Ureter (tissue), 1 donor: ENCODE measurements at regions not wholly inside any gene's neighbourhood (a gene's known extent, or its start where the extent isn't known, plus 50 kb on each side); places are given as distances from the start of the nearest gene placed in this dataset.
"Not testable (repeated sequence)": the region's sequence is repeated elsewhere in the genome, so short reads cannot be mapped to it uniquely, and the experiment has no call there.

Experiments used
- DNase-seq: peaks from one replicate; pipeline ENCODE4 v3.0.0-alpha.2; 2020; ENCODE audit warnings: low spot score
- donor health status: DM: yes; HTN: yes; CAD: no.

DNA sequence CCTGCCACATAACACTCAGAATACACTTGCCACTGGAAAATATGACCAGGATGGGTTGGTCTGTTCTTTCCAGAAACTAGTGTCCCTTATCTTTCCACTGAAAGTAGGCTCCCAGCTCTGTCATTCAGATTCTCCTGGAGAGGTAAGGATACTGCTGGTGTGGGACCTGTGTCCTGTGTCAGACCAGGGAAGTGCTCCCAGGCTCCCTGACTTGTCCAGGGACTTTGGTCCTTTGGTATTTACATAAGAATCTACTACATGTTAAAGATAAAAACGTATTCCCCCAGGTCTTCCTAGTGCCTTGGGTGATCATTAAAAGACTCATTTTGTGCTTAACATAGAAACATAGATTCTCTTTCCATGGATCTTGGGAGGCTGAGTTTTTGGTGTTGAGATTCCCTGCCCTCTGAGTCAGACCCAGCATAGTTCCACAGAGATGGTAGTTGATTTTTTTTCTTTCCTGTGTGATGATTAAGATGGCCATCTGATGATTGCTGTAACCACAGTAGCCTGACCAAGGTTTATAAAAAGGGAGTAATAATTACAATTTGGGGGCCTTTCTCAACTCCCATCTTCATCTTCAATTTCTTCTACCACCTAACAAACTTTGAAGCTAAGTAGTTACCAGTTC lies 159.8 kb upstream of the JADE1 start:
- DNase-seq, result no peak

DNA sequence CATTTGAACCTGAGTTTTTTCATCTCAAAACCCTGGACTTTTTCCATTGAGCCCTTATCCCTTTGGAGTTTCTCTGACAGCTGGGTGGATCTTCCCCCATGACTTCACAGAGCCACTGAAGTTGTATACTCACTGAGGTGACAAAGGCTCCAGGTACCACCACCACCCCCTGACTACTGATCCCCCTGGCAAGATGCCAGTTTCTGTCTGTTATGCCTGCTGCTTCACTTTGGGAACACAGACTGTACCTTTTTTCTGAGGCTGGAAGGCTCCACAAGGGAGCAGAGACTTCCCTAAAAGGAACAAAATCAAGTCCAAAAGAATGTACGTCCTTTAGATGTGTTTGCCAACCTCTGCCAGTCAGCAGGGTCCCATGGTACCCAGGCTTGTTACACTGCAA lies 160.3 kb upstream of the JADE1 start:
- DNase-seq, result no peak

DNA sequence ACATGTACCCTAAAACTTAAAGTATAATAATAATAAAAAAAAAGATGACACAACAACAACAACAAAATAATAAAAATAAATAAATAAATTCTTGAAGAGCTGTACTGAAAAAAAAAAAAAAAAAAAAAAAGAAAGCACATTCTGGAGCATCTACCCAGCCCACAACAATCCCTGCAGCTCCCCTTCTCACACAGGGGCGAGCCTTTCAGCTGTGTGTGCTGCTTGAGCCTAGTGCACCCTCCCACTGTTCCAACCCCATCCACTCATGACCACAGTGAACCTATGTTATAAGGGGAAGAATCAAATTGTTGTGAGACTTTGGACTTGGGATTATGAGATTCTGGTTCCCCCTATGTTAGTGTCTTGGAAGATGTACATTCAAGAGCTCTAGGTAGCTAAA lies 161.5 kb upstream of the JADE1 start:
- DNase-seq, result no peak

DNA sequence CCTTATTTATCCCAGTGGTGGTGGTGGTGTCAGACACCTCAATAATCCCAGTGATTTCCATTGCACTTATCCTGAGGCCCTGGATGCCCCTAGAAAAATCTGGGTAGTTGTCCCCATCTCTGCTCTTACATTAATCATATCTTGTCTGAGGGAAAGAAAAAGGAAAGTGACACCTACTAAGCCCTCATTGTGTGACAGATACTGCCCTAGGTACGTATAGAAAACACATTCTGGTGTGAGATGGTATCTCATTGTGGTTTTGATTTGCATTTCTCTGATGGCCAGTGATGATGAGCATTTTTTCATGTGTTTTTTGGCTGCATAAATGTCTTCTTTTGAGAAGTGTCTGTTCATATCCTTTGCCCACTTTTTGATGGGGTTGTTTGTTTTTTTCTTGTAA lies 162.6 kb upstream of the JADE1 start:
- DNase-seq, result not testable (repeated sequence)

DNA sequence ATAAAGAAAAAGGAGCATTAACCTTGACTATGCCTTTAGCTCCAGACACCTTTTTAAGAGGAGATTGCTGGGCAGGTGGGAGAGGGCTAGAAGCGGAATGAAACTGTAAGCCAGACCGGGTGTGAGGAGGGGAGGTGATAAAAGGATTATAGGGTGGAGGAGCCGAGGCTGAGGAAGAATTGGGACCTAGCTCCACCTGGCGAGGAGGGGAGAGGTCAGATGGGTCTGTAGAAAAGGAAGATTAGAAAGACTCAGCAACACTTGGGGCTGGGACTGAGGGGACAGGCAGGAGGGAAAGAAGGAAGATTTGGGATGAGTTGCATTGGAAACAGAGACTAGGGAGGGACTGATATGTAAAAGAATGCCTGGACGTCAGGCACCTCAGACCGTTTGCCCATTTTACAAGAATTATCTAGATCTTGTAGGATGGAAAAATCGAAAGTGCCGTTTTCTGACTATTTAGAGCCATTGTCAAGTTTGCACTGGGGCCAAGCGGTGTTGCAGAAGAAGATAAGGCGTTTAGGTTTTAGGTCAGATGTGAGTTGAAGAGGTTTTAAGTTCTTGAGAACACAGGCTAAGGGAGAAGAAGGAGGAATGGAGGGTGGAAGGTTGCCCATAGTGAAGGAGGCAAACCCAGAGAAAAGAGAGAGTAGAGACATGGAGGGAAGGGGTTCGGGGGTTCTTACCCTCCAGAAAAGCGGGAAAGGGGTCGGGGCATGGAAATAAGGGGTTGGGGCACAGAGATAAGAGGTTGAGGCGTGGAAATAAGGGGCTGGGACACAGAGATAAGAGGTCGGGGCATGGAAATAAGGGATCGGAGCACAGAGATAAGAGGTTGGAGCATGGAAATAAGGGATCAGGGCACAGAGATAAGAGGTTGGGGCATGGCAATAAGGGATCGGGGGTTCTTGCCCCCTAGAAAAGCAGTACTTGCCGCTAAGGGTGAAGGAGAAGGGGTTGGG lies 164.5 kb upstream of the JADE1 start:
- DNase-seq, result not testable (repeated sequence)

DNA sequence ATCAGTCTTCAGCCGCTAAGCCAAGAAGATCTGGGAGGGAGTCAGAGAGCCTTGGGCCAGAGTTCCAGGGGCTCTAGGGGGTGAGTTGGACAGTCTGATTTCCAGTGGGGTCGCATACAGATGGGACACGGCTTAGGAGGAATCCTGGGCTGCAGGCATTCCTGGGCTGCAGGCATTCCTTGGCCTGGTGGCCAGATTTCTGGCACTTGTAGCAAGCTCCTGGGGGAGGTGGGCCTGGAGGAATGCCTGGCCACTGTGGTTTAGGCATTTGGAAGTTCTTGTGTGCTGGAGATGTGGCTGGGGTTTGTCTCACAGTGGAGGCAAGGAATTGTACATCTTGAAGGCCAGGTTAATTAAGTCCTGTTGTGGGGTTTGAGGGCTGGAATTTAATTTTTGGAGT lies 165.4 kb upstream of the JADE1 start:
- not testable (repeated sequence) for DNase-seq

DNA sequence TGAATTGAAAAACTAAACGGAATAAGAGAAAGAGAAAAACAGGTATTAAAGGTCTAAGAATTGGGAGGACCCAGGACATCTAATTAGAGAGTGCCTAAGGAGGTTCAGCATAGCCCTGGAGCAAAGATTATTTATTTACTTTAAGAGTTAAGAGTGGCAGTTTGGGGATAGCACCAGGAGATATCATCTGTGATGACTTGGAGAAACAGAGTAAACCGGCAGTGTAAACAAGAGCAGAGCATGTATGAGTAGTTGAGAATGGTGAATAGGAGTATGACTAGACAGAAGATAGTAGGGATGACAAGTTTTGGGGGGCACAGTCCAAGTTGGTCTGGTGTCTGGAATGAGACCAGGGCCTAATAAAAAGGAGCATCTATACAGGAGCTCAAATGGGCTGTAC lies 167.9 kb upstream of the JADE1 start:
- not testable (repeated sequence) for DNase-seq

DNA sequence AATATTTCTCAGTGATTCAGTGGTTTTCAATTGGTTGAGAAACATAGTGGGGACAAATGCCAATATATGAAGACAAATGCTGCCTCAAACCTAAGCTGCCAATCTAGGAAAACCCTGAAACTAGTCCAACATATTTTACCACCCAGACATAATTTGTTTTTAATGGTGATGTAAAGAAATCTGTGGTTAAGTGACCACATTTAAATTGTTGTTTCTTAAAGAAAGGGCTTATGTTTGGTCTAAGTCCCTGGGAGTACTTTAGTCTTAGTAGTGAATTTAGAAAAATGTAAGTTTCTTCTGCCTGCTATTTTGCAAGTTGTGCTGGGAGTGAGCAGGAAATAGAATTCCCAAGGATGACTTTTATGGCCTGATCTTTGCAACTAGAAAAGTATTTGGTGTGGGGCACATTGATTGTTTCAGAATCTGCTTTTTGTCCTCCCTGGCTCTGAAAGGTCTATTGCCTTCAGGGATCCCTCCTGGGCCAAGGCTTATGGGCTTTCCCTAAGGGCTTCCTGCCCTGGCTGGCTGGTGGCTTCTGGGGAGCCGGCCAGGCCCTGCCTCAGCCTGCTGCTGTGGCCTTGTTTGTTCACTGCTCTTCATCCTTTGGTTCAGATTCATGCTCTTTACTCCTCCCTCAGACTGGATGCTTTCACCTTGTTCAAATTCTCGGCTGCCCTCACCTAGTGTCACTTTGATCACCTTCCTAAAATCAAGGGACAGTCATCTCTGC lies 169.8 kb upstream of the JADE1 start:
- no peak for DNase-seq

DNA sequence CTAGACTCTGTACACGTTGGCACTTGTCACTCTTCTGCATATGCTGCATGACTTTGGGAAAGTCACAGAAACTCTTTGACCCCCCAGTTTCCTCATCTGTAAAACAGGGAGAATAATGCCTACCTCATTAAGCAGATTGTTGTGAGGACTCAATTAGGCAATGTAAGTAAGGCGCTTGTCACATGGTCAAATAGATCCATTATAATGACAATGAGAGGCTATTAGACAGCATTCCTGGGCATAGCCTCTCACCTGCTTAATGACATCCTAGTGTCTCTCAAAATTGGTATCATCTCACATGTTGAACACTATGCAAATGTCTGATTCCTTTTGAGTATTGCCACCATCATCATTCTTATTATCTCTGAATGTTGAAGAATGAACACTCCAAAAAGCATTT lies 172.6 kb upstream of the JADE1 start:
- no peak for DNase-seq

DNA sequence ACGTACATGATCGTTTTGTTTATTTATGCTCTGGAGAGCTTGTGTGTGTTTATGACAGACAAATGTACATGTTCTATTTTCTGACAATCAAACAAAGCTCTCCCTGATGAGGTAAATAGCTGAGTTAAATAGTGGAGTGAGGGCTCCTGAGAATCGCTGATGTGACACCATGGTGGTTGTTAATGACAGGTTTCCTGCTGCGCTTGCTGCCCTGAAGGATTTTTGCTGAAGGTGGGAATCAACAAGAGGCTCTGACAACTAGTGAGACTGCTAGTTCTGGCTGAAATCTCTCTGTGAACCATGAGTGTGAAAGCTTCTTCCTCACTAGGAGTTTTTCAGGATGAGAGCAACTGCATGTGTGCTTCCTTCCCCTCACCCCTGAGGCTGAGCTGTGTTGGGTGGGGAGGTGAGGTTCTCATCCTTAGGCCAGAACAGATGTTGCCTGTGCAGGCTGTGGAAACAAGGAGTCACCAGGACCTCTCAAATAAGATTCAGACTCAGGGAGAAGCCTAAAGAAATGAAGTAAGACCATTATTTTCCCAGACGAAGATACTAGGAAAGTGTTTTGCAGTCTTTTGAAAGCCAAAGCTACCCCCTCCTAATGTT lies 173.4 kb upstream of the JADE1 start:
- no peak for DNase-seq

DNA sequence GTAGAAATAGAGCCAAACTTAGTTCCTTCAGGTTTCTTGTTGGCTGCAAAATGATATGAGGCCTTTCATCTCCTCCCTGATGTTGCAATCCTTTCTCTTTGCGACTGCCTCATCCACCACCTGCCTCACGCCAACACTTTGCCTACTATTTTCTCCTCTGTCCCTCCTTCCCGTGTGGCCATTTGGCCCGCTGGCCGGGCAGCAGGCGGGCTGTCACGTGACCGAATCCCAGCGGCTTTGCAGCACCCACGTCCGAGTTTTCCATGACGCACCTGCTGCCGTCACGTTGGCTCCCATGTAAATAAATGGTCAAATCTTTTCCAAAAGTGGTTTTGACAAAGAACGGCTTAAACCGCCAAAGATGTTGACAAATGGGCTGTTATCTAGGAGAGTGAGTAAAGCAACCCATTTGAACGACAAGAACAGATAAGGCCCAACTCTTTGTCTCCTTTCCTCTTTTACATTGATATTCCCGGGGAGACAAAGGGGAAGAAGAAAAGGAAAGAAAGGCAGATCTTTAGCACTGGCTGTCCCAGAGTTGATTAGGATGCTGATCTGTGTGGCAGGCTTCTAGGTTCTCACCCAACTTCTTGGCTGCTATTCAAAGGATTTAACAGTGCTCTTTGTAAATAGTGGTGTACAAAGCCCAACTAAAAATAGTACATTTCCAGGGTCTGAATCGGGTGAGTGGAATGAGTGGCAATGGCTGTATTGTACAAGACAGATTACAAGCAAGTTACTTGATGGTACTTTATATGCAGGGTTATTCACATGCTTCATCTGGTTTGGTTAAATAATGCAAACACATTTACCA lies 174.2 kb upstream of the JADE1 start:
- DNase-seq, result no peak

DNA sequence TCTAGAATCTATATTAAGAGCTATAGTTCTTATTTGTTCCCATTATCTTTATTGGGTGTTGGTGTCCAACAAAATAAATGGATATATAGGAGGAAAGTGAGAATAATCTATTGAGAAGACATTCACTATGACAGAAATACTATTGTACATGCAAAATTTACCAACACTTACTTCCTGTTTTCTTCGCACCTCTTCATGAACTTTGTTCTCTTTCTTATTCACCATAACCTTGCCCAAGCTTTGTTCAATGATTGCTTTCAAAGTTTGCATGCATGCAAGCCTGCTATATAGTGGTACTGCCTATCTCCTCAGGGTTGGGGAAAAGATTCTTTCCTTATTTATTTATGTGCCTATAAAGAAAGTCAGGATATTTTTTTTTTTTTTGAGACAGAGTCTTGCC lies 176.4 kb upstream of the JADE1 start:
- DNase-seq, result no peak

DNA sequence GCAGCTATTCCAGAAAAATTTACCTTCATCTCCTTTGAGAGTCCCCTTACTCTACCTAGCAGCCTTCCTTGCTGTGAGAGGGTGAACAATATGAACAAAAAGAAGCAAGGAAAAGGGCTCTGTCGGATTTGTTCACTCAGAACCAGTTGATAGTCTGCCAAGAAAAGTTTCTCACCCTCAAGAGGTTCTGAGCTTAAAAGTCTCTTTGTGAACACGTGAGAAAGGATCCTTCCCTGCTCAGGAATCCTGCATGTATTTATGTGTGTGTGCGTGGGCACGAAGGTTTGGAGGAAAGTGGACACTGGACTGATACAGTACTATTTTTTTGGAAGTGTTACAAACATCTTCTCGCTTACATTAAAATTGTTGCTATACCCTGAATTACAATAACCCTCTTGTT lies 178.6 kb upstream of the JADE1 start:
- DNase-seq, result no peak

DNA sequence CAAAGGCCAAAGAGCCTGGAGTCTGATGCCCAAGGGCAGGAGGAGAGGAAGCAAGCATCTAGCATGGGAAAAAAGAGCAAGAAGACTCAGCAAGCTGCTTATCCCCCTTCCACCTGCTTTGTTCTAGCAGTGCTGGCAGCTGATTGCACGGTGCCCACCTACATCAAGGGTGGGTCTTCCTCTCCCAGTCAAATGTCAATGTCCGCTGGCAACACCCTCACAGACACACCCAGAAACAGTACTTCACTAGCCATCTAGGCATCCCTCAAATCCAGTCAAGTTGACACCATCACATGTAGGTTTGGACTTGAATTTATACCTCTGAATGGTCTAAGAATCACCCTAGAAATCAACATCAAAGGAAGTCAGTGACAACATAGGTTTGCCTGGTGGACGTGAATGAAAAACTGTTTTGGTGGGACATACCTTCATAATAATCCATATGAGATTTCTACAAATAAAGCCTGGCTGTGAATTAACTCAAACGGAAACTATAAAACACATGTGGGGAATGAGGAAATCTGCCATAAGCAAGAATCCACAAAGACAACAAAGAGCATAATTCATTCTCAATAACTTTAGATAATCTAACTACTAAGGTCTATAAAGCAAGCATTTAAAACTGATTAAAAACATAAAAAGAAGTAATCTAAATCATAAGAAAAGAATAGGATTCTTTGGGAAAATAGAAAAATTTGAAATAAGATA lies 185.8 kb upstream of the JADE1 start:
- no peak for DNase-seq

DNA sequence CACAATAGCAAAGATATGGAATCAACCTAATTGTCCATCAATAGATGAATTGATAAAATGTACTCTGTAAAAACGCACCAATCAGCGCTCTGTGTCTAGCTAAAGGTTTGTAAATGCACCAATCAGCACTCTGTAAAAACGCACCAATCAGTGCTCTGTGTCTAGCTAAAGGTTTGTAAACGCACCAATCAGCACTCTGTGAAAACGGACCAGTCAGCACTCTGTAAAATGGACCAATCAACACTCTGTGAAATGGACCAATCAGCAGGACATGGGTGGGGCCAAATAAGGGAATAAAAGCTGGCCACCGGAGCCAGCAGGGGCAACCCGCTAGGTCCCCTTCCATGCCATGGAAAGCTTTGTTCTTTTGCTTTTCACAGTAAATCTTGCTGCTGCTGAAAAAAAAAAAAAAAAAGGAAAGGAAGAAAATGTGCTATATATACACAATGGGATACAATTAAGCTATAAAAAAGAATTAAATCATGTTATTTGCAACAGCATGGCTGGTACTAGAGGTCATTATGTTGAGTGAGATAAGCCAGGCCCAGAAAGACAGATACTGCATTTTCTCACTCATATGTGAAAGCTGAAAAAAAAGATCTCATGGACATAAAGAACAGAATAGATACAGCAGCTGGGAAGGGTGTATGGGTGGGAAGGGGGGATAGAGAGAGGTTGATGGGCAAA lies 189.1 kb upstream of the JADE1 start:
- not testable (repeated sequence) for DNase-seq

DNA sequence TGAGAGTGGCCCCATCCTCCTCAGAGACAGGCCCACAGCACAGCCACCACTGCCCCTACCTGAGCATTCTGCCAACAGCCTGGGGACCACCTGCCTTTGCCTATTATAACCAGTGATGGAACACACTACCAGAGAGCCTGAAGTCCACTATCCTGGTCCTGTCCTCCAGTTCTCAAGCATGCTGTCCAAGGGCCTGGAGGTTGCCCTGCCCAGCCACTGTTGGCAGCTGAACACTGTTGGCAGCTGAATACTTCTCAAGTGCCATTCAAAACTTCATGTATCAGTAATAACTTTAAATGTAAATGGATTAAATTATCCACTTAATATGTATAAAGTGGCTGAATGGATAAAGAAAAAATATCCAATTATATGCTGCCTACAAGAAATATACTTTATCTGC lies 194.3 kb upstream of the JADE1 start:
- no peak for DNase-seq

DNA sequence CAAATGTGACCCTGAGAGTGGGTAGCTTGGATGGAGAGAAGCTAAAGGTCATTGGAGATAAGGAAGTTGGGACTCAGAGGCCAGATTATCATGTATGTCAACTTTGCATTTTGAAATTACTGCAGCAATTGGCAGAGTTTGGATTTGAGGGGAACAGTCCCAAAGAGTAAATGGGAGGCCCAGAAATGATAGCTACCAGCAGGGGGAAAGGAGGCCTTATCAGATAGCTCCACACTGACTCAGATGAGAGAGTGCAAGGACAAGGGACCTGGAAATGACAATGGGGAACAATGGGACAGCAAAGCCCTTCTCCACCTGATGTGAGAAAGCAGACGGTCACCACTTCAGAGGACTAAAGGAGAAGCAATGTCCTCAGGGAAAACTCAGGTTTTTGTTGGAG lies 201.5 kb upstream of the JADE1 start:
- DNase-seq, result no peak

DNA sequence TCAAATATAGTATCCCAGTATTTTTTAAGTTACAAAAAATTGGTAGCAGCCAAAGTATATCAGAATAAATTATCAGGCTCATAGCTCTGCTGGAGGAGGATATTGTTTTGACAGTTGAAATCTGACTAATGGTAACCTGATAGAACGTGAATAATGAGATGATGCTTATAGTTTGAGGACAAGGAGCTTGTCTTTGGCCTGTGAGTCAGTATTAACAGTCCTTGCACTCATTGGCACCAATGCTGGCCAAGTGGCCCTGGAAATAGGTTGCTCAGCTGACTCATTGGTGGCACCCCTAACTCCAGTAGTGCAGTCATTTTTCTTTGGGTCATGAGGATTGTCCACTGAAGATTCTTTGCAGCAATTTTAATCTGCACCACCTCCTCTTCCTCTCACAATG lies 203.3 kb upstream of the JADE1 start:
- DNase-seq, result no peak

DNA sequence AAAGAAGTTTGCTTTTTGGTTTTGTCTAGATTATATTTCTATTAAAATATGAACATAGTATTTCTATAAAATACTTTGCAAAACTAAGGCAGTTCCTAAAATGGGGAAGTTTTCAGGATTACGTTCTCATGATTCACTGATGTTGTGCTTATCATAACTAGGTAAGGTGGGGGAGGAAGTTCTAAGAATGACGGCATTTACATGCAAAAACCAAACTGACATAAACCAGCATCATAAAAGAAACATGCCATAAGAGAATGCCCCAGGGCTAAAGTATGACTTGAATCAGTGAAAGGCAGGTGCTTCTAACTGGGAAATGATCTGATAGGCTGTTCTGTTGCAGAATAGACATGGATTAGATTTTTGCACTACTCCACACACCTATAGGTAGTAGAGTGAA lies 204.7 kb upstream of the JADE1 start:
- no peak for DNase-seq

DNA sequence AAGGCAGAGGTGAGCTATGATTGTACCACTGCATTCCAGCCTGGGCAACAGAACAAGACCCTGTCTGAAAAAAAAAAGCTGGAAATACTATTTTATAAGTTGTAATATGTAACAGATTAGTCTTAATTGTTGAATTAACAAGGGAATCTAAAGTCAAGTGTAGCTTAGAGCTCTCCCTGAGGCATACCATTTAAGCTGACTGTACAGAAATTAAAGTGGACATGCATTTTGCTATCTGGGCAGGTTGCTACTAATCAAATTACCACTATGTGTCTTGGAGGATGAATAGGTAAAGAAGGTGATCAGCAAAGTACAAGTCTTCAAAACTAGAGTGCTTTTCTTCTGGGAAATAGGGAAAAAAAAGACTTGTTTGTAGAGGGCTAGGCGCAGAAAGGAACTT lies 205.3 kb upstream of the JADE1 start:
- no peak for DNase-seq
